ENCODE measurements at regions not wholly inside any gene's neighbourhood (a gene's known extent, or its start where the extent isn't known, plus 50 kb on each side); places are given as distances from the start of the nearest gene placed in this dataset.

DNA sequence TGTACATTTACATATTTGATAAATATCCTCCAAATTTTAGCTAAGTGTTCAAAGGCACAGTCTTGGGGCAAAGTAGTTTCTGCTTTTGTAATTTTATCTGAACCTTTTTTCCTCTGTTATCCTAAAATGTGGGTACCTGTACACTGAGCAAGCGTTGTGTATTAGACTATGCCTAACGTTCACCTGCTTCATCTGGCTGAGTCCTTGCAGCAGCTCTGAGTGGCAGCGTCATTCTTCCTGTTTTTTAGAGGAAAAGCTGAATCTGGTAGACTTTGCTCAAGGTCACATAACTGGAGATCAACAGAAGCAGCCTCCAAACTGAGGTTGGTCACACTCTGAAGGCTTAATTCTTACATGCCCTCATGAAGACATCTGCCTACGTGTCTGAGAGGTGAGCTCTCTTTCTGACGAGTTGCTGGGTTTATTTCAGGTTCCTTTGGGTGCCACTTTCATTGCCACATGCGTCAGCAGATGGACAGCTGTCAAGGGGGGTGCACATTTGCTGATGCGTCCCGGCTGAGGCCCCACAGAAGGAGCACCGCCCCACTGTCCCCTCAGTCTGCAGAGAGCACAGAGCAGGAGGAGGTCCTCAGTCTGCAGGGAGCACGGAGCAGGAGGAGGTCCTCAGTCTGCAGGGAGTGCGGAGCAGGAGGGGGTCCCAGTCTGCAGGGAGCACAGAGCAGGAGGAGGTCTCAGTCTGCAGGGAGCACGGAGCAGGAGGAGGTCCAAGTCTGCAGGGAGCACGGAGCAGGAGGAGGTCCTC is 406.5 kb upstream of the SHH start:
- Histone ChIP-seq H3K4me3 (ENCODE audit: insufficient read depth, low read depth, low read length) (no peak overlapping the region), H3K14ac (replicated peaks; ENCODE audit: low read depth, low read length) (no peak overlapping the region), H2BK5ac (ENCODE audit: low read depth, low read length, poor library complexity, severe bottlenecking) (no peak overlapping the region), H3K27me3 (ENCODE audit: control insufficient read depth, insufficient read depth, low read length) (no peaks in the 10 kb centered on the region), H2BK20ac (ENCODE audit: low read depth, low read length) (no peak overlapping the region), H2BK120ac (ENCODE audit: low read depth, low read length) (no peak overlapping the region), H3K9ac (ENCODE audit: low read depth, low read length) (no peak overlapping the region), H3K23ac (ENCODE audit: low read depth, low read length) (no peak overlapping the region), H3K4ac (ENCODE audit: low read depth, low read length) (no peak overlapping the region), H2AK9ac (replicated peaks; ENCODE audit: low read depth, low read length, poor library complexity) (no peak overlapping the region), H3K27ac (ENCODE audit: insufficient read depth, low read length) (no peak overlapping the region), H2BK15ac (ENCODE audit: low read depth, low read length) (no peak overlapping the region), H3K9me1 (ENCODE audit: insufficient read depth, low read length) (no peaks in the 10 kb centered on the region), H4K5ac (ENCODE audit: low read depth, low read length) (no peak overlapping the region), H3K79me1 (ENCODE audit: low read depth in 1 of 2, low read length in 2 of 2) (no peaks in the 10 kb centered on the region), H3K56ac (ENCODE audit: extremely low read depth, insufficient read depth, low read length) (no peak overlapping the region), H3K36me3 (ENCODE audit: control insufficient read depth, insufficient read depth, low read length) (no peaks in the 10 kb centered on the region), H2AFZ (replicated peaks; ENCODE audit: low read length, poor library complexity) (no peak overlapping the region), H4K20me1 (ENCODE audit: insufficient read depth, low read length) (no peaks in the 10 kb centered on the region), H2AK5ac (ENCODE audit: low read depth, low read length) (no peak overlapping the region), H4K8ac (ENCODE audit: low read depth in 2 of 2, low read length in 2 of 2) (no peak overlapping the region), H3K18ac (ENCODE audit: low read depth, low read length) (no peak overlapping the region), H3K4me2 (ENCODE audit: low read depth, low read length) (no peak overlapping the region), H3K9me3 (ENCODE audit: control insufficient read depth, insufficient read depth, low read length) (peaks cover 36% of the 10 kb centered on the region), H4K91ac (ENCODE audit: insufficient read depth, low read depth, low read length) (no peak overlapping the region), H3K4me1 (ENCODE audit: control insufficient read depth, insufficient read depth, low read length) (no peaks in the 10 kb centered on the region)
- DNase-seq (no peak), ATAC-seq (ENCODE audit: low read depth) (no peak)
- WGBS, 2 experiments (ENCODE audit: extremely low coverage in 2 of 2, insufficient read length in 1 of 2), result no CpG with 5 or more reads among the region's 13 CpGs
- dilution Hi-C loops (cut with HindIII; ENCODE audit: low sequenced_read_pairs, unreplicated experiment) (no loop called here), intact Hi-C loops (cut with micrococcal nuclease) (no loop called here), in situ Hi-C loops (cut with MboI; ENCODE audit: low sequenced_read_pairs) (no loop called here)
- ChIA-PET CTCF (no interaction called here), POLR2A (ENCODE audit: unreplicated experiment) (no interaction called here)
- BruUV-seq (replicated peaks), result no TSS peak
- TF ChIP-seq RCOR1 (IDR thresholded peaks at IDR 0.05; ENCODE audit: insufficient replicate concordance, low read length) (no peak), SMC3 (IDR thresholded peaks at IDR 0.05; ENCODE audit: low read depth, low read length) (no peak), RFX5 (IDR thresholded peaks at IDR 0.05; ENCODE audit: low read depth, low read length) (no peak), POLR2A (IDR thresholded peaks at IDR 0.05; ENCODE audit: low read depth, low read length) (no peak), CHD1 (IDR thresholded peaks at IDR 0.05; ENCODE audit: low read depth, low read length) (no peak), FOS (IDR thresholded peaks at IDR 0.05; ENCODE audit: low read depth, low read length) (no peak), MAZ (IDR thresholded peaks at IDR 0.05; ENCODE audit: borderline replicate concordance, low read depth, low read length) (no peak), RAD21 (IDR thresholded peaks at IDR 0.05; ENCODE audit: low read length) (no peak), BHLHE40 (IDR thresholded peaks at IDR 0.05; ENCODE audit: low read depth, low read length) (no peak), CEBPB (IDR thresholded peaks at IDR 0.05; ENCODE audit: low read depth, low read length) (no peak), NFE2L2 (IDR thresholded peaks at IDR 0.05; ENCODE audit: low read depth, low read length) (no peak), MAFK (IDR thresholded peaks at IDR 0.05; ENCODE audit: low read depth, low read length) (no peak), MXI1 (IDR thresholded peaks at IDR 0.05; ENCODE audit: borderline replicate concordance, low read depth, low read length) (no peak)
- TF ChIP-seq, protein P1, sequence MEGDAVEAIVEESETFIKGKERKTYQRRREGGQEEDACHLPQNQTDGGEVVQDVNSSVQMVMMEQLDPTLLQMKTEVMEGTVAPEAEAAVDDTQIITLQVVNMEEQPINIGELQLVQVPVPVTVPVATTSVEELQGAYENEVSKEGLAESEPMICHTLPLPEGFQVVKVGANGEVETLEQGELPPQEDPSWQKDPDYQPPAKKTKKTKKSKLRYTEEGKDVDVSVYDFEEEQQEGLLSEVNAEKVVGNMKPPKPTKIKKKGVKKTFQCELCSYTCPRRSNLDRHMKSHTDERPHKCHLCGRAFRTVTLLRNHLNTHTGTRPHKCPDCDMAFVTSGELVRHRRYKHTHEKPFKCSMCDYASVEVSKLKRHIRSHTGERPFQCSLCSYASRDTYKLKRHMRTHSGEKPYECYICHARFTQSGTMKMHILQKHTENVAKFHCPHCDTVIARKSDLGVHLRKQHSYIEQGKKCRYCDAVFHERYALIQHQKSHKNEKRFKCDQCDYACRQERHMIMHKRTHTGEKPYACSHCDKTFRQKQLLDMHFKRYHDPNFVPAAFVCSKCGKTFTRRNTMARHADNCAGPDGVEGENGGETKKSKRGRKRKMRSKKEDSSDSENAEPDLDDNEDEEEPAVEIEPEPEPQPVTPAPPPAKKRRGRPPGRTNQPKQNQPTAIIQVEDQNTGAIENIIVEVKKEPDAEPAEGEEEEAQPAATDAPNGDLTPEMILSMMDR (conservative IDR thresholded peaks at IDR 0.05; ENCODE audit: low read depth, low read length), result no peak
- TF ChIP-seq, protein P2, sequence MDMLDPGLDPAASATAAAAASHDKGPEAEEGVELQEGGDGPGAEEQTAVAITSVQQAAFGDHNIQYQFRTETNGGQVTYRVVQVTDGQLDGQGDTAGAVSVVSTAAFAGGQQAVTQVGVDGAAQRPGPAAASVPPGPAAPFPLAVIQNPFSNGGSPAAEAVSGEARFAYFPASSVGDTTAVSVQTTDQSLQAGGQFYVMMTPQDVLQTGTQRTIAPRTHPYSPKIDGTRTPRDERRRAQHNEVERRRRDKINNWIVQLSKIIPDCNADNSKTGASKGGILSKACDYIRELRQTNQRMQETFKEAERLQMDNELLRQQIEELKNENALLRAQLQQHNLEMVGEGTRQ (IDR thresholded peaks at IDR 0.05; ENCODE audit: low read depth, low read length), result no peak
- TF ChIP-seq, protein P3, sequence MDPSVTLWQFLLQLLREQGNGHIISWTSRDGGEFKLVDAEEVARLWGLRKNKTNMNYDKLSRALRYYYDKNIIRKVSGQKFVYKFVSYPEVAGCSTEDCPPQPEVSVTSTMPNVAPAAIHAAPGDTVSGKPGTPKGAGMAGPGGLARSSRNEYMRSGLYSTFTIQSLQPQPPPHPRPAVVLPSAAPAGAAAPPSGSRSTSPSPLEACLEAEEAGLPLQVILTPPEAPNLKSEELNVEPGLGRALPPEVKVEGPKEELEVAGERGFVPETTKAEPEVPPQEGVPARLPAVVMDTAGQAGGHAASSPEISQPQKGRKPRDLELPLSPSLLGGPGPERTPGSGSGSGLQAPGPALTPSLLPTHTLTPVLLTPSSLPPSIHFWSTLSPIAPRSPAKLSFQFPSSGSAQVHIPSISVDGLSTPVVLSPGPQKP (IDR thresholded peaks at IDR 0.05; ENCODE audit: borderline replicate concordance, low read depth, low read length), result no peak
